IPS-18a (cell line): ENCODE measurements at regions not wholly inside any gene's neighbourhood (a gene's known extent, or its start where the extent isn't known, plus 50 kb on each side); places are given as distances from the start of the nearest gene placed in this dataset.

Experiments
- H3K27ac ChIP-seq: one replicate; pipeline ENCODE4 v1.5.1; 2013; ENCODE audit warnings: low read length
- H3K27me3 ChIP-seq: one replicate; pipeline ENCODE4 v1.6.1; 2013; ENCODE audit warnings: mild to moderate bottlenecking, low read length; ENCODE audit not compliant: control insufficient read depth, insufficient read depth
- H3K36me3 ChIP-seq: one replicate; pipeline ENCODE4 v1.6.1; 2013; ENCODE audit warnings: low read depth, low read length; ENCODE audit not compliant: control insufficient read depth
- H3K4me1 ChIP-seq: one replicate; pipeline ENCODE4 v1.6.1; 2013; ENCODE audit warnings: low read depth, low read length; ENCODE audit not compliant: control insufficient read depth
- H3K4me3 ChIP-seq: one replicate; pipeline ENCODE4 v1.5.1; 2013; ENCODE audit warnings: low read length
- H3K9ac ChIP-seq: one replicate; pipeline ENCODE4 v1.6.1; 2013; ENCODE audit warnings: mild to moderate bottlenecking, low read length, moderate library complexity
- H3K9me3 ChIP-seq: one replicate; pipeline ENCODE4 v1.6.1; 2013; ENCODE audit warnings: low read depth, low read length; ENCODE audit not compliant: control insufficient read depth

DNA sequence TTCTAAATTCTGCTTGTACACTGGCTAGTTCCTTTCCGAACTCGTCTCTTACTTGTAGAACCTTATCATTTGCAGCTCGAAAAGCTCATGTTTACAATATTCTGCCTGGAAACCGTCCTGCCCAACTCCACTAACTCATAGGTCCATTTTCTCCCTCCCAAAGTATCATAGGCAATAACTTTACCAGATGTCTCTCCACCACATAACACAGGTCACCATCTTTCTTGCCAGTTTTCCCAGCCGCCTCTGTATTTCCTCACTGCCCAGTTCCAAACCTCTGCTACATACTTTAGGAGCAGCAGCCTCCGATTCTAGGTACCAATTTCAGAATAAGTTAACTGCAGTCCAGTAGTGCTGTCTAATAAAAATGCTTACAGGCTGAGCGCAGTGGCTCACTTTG is 259.5 kb downstream of the GLI2 start:
- Histone ChIP-seq H3K9me3 (no peaks in the 10 kb centered on the region), H3K4me1 (no peaks in the 10 kb centered on the region), H3K27ac (no peak overlapping the region), H3K27me3 (no peaks in the 10 kb centered on the region), H3K9ac (no peak overlapping the region), H3K36me3 (peaks cover 15% of the 10 kb centered on the region), H3K4me3 (no peak overlapping the region)

GRCh38 chr2:120995656-120996190 is 260.1 kb downstream of the GLI2 start:
- no peak overlapping the region for H3K9ac ChIP-seq

GRCh38 chr2:120999377-121000097 is 263.9 kb downstream of the GLI2 start:
- Histone ChIP-seq H3K36me3 (no peaks in the 10 kb centered on the region), H3K27me3 (peaks cover 7% of the 10 kb centered on the region), H3K27ac (no peak overlapping the region), H3K9ac (no peak overlapping the region), H3K9me3 (no peaks in the 10 kb centered on the region), H3K4me1 (peaks cover 15% of the 10 kb centered on the region), H3K4me3 (no peak overlapping the region)

More at GRCh38 chr2:120995656-120996190, 260.1 kb downstream of the GLI2 start:
- Histone ChIP-seq H3K4me3 (no peak overlapping the region), H3K4me1 (no peaks in the 10 kb centered on the region), H3K27me3 (no peaks in the 10 kb centered on the region), H3K36me3 (peaks cover 13% of the 10 kb centered on the region), H3K9me3 (no peaks in the 10 kb centered on the region), H3K27ac (no peak overlapping the region)

DNA sequence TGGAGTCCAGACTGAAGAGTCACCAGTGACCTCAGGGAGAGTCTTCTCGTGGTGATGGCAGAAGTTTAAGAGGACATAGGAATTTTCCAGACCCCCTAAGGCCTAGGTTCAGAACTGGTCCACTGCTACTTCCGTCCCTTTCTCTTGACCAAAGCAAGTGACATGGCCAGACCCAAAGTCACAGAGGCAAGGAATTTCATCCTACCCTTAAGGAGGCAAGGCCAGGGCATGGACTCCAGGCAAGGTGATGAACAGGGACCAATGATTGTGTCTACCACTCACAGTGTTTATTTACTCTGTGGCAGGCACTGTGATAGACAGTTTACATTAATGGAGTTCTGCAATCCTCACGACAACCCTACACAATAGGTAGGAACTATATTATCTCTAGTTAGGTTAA is 265.1 kb downstream of the GLI2 start:
- no peaks in the 10 kb centered on the region for H3K36me3 ChIP-seq
- peaks cover 15% of the 10 kb centered on the region for H3K4me1 ChIP-seq
- no peak overlapping the region for H3K27ac ChIP-seq
- no peak overlapping the region for H3K4me3 ChIP-seq
- H3K9ac ChIP-seq, result no peak overlapping the region
- no peaks in the 10 kb centered on the region for H3K9me3 ChIP-seq
- H3K27me3 ChIP-seq, result peaks cover 13% of the 10 kb centered on the region

DNA sequence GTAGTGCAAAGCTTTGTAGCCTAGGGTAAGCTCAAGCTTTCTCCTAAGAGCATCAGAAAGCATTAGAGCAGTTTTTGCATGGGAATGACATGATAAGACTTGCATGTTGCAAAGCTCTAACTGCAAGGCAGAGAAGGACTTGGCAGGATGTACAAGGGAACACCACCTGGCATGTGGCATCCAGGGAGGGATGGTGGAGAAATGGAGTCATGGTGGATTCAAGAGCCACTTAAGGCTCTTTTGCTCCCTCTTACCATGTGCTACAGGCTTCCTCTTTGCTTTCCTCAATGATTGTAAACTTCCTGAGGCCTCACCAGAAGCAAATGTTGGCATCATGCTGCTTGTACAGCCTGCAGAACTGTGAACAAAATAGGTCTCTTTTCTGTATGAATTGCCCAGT is 266.0 kb downstream of the GLI2 start:
- Histone ChIP-seq H3K4me1 (peaks cover 15% of the 10 kb centered on the region), H3K36me3 (no peaks in the 10 kb centered on the region), H3K4me3 (no peak overlapping the region), H3K9ac (no peak overlapping the region), H3K27me3 (peaks cover 13% of the 10 kb centered on the region), H3K27ac (no peak overlapping the region), H3K9me3 (no peaks in the 10 kb centered on the region)

DNA sequence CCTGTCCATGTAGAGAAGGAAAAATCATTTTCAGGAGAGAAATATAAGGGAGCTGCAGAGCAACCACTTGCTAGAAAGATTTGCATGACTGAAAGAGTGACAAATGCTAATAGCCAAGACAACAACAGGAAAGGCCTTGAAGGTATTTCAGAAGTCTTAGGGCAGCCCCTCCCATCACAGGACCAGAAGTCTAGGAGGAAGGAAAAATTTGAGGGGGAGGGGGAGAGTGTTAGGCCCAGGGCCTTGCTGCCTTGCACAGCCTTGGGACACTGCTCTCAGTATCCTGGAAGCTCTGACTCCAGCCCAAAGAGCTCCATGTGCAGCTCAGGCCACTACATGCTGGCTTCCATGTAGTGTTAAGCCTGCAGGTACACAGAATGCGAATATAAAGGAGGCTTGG is 266.9 kb downstream of the GLI2 start:
- no peak overlapping the region for H3K27ac ChIP-seq
- H3K4me3 ChIP-seq, result no peak overlapping the region
- peaks cover 13% of the 10 kb centered on the region for H3K27me3 ChIP-seq
- H3K9me3 ChIP-seq, result no peaks in the 10 kb centered on the region
- H3K4me1 ChIP-seq, result peaks cover 15% of the 10 kb centered on the region
- no peaks in the 10 kb centered on the region for H3K36me3 ChIP-seq
- no peak overlapping the region for H3K9ac ChIP-seq

- no peaks in the 10 kb centered on the region for H3K36me3 ChIP-seq
- peaks cover 15% of the 10 kb centered on the region for H3K4me1 ChIP-seq
- H3K27ac ChIP-seq, result no peak overlapping the region
- peaks cover 13% of the 10 kb centered on the region for H3K27me3 ChIP-seq
- no peak overlapping the region for H3K9ac ChIP-seq
- H3K4me3 ChIP-seq, result no peak overlapping the region
- no peaks in the 10 kb centered on the region for H3K9me3 ChIP-seq
These were observed 267.7 kb downstream of the GLI2 start for GRCh38 chr2:121003391-121003790.

- Histone ChIP-seq H3K36me3 (no peaks in the 10 kb centered on the region), H3K9me3 (no peaks in the 10 kb centered on the region), H3K4me1 (peaks cover 15% of the 10 kb centered on the region), H3K9ac (no peak overlapping the region), H3K4me3 (no peak overlapping the region), H3K27me3 (peaks cover 13% of the 10 kb centered on the region), H3K27ac (no peak overlapping the region)
These were observed 268.7 kb downstream of the GLI2 start for GRCh38 chr2:121004359-121004758.

- Histone ChIP-seq H3K27me3 (peaks cover 13% of the 10 kb centered on the region), H3K27ac (no peak overlapping the region), H3K36me3 (no peaks in the 10 kb centered on the region), H3K4me3 (no peak overlapping the region), H3K9ac (no peak overlapping the region), H3K9me3 (no peaks in the 10 kb centered on the region), H3K4me1 (peaks cover 15% of the 10 kb centered on the region)
These were observed 269.3 kb downstream of the GLI2 start for GRCh38 chr2:121004950-121005349.

GRCh38 chr2:121005453-121005852 is 269.8 kb downstream of the GLI2 start:
- Histone ChIP-seq H3K36me3 (no peaks in the 10 kb centered on the region), H3K27ac (no peak overlapping the region), H3K4me3 (no peak overlapping the region), H3K9ac (no peak overlapping the region), H3K4me1 (peaks cover 15% of the 10 kb centered on the region), H3K27me3 (peaks cover 13% of the 10 kb centered on the region), H3K9me3 (no peaks in the 10 kb centered on the region)

GRCh38 chr2:121006743-121007489 is 271.2 kb downstream of the GLI2 start:
- Histone ChIP-seq H3K27ac (no peak overlapping the region), H3K9me3 (no peaks in the 10 kb centered on the region), H3K9ac (no peak overlapping the region), H3K4me3 (no peak overlapping the region), H3K4me1 (peaks cover 15% of the 10 kb centered on the region), H3K36me3 (no peaks in the 10 kb centered on the region), H3K27me3 (peaks cover 10% of the 10 kb centered on the region)
